ENCODE measurements at regions not wholly inside any gene's neighbourhood (a gene's known extent, or its start where the extent isn't known, plus 50 kb on each side); places are given as distances from the start of the nearest gene placed in this dataset.

DNA sequence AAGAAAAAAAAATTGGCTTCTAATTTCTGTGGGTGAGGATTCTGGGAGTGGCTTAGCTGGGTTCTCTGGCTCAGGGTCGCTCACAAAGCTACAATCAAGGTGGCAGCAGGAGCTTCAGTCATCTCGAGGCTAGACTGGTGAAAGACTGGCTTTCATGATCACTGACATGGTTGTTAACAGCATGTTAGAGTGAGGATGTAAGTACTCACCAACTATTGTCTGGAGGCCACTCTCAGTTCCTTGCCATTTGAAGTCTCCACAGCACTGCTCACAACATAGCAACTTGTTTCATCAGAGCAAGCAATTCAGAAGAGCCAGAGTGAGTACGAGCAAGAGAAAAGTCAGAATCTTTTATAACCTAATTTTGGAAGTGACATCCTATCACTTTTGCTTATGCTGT, 145.7 kb upstream of the PRSS16 start:
- Histone ChIP-seq H3K9ac (ENCODE audit: control insufficient read depth, insufficient read depth, low read length) (no peak overlapping the region), H2AFZ (ENCODE audit: control insufficient read depth, low read depth, low read length) (no peak overlapping the region), H4K20me1 (ENCODE audit: control insufficient read depth, insufficient read depth) (no peaks in the 10 kb centered on the region), H3K27ac (ENCODE audit: control insufficient read depth, insufficient read depth) (no peak overlapping the region), H3K4me3 (no peak overlapping the region), H3K79me2 (ENCODE audit: control insufficient read depth, insufficient read depth, low read length) (no peaks in the 10 kb centered on the region), H3K9me3 (replicated peaks; ENCODE audit: control insufficient read depth, insufficient read depth, low read length) (no peaks in the 10 kb centered on the region; the same call in 2 of the 3 replicates), H3K4me1 (ENCODE audit: control insufficient read depth, insufficient read depth, low read length) (no peaks in the 10 kb centered on the region), H3K27me3 (replicated peaks in 1 of 2; ENCODE audit: control insufficient read depth in 2 of 2, insufficient read depth in 2 of 2, low read length in 1 of 2) (no peaks in the 10 kb centered on the region), H3K4me2 (ENCODE audit: control insufficient read depth, insufficient read depth) (no peak overlapping the region), H3K36me3 (ENCODE audit: control insufficient read depth in 2 of 2, insufficient read depth in 2 of 2, low read length in 1 of 2) (no peaks in the 10 kb centered on the region)
- SMC1A ChIA-PET (ENCODE audit: uncharacterized antibody, unreplicated experiment), result interaction anchor here (1.4 kb wide), 1 partner anchor 481 kb away, joined by 3 read pairs; no protein-coding TSS in a partner anchor
- POLR2A ChIA-PET, result no interaction called here
- no peak for FAIRE-seq
- ATAC-seq, result no peak
- in situ Hi-C loops (cut with MboI), result no loop called here
- 37% methylated on average over 3 of the region's 3 CpGs for WGBS (ENCODE audit: insufficient coverage, insufficient replicate concordance, low lambda C conversion rate, missing lambda C conversion rate)
- no peak for DNase-seq (ENCODE audit: low read depth, low spot score)
- RAD21 ChIA-PET (ENCODE audit: unreplicated experiment), result no interaction called here
- TF ChIP-seq ZZZ3 (IDR thresholded peaks at IDR 0.05; ENCODE audit: control insufficient read depth, insufficient read length, low read depth), result no peak
- TF ChIP-seq NFIC (IDR thresholded peaks at IDR 0.05; ENCODE audit: low read depth, low read length), result no peak
- TF ChIP-seq SRF (IDR thresholded peaks at IDR 0.05; ENCODE audit: low read depth in 2 of 2, low read length in 2 of 2), result no peak
- TF ChIP-seq, protein P1, sequence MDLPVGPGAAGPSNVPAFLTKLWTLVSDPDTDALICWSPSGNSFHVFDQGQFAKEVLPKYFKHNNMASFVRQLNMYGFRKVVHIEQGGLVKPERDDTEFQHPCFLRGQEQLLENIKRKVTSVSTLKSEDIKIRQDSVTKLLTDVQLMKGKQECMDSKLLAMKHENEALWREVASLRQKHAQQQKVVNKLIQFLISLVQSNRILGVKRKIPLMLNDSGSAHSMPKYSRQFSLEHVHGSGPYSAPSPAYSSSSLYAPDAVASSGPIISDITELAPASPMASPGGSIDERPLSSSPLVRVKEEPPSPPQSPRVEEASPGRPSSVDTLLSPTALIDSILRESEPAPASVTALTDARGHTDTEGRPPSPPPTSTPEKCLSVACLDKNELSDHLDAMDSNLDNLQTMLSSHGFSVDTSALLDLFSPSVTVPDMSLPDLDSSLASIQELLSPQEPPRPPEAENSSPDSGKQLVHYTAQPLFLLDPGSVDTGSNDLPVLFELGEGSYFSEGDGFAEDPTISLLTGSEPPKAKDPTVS (IDR thresholded peaks at IDR 0.05; ENCODE audit: low read depth, low read length), result no peak
- intact Hi-C loops (cut with micrococcal nuclease; ENCODE audit: unreplicated experiment), result no loop called here
- CTCF ChIA-PET, result no interaction called here
- no TSS peak for BruUV-seq (replicated peaks)

GRCh38 chr6:27106382-27106781, 141.1 kb upstream of the PRSS16 start:
- no peaks in the 10 kb centered on the region for H4K20me1 ChIP-seq (ENCODE audit: control insufficient read depth, insufficient read depth)
- DNase-seq (ENCODE audit: low read depth, low spot score) (no peak), ATAC-seq (no peak), FAIRE-seq (no peak)
- H3K9me3 ChIP-seq (replicated peaks; ENCODE audit: control insufficient read depth, insufficient read depth, low read length), result no peaks in the 10 kb centered on the region
- no TSS peak for BruUV-seq (replicated peaks)
- no peaks in the 10 kb centered on the region for H3K79me2 ChIP-seq (ENCODE audit: control insufficient read depth, insufficient read depth, low read length)
- H3K27me3 ChIP-seq (replicated peaks in 1 of 2; ENCODE audit: control insufficient read depth in 2 of 2, insufficient read depth in 2 of 2, low read length in 1 of 2), result no peaks in the 10 kb centered on the region
- H3K4me2 ChIP-seq (ENCODE audit: control insufficient read depth, insufficient read depth), result no peak overlapping the region
- H2AFZ ChIP-seq (ENCODE audit: control insufficient read depth, low read depth, low read length), result no peak overlapping the region
- WGBS (ENCODE audit: insufficient coverage, insufficient replicate concordance, low lambda C conversion rate, missing lambda C conversion rate), result 47% methylated on average over 3 of the region's 3 CpGs
- no peak overlapping the region for H3K27ac ChIP-seq (ENCODE audit: control insufficient read depth, insufficient read depth)
- no peak overlapping the region for H3K4me3 ChIP-seq
- in situ Hi-C loops (cut with MboI), result no loop called here
- POLR2A ChIA-PET, result no interaction called here
- RAD21 ChIA-PET (ENCODE audit: unreplicated experiment), result no interaction called here
- no peak overlapping the region for H3K9ac ChIP-seq (ENCODE audit: control insufficient read depth, insufficient read depth, low read length)
- SMC1A ChIA-PET (ENCODE audit: uncharacterized antibody, unreplicated experiment), result interaction anchor here (1.5 kb wide), 1 partner anchor 27 kb away, joined by 3 read pairs; no protein-coding TSS in a partner anchor
- H3K36me3 ChIP-seq (ENCODE audit: control insufficient read depth in 2 of 2, insufficient read depth in 2 of 2, low read length in 1 of 2), result no peaks in the 10 kb centered on the region; a peak in 1 of 4 replicates
- intact Hi-C loops (cut with micrococcal nuclease; ENCODE audit: unreplicated experiment), result no loop called here
- CTCF ChIA-PET, result no interaction called here
- H3K4me1 ChIP-seq (ENCODE audit: control insufficient read depth, insufficient read depth, low read length), result no peaks in the 10 kb centered on the region
- no peak for TF ChIP-seq SRF (IDR thresholded peaks at IDR 0.05; ENCODE audit: low read depth in 2 of 2, low read length in 2 of 2)
- TF ChIP-seq ZNF687 (IDR thresholded peaks at IDR 0.05), result no peak
- TF ChIP-seq SREBF2 (IDR thresholded peaks at IDR 0.05; ENCODE audit: low read length), result no peak
- no peak for TF ChIP-seq ZZZ3 (IDR thresholded peaks at IDR 0.05; ENCODE audit: control insufficient read depth, insufficient read length, low read depth)
- TF ChIP-seq NFIC (IDR thresholded peaks at IDR 0.05; ENCODE audit: low read depth, low read length), result no peak
- TF ChIP-seq ESRRA (IDR thresholded peaks at IDR 0.05; ENCODE audit: low read length), result no peak
- TF ChIP-seq CHD4 (IDR thresholded peaks at IDR 0.05), result no peak
- no peak for TF ChIP-seq KAT2A (conservative IDR thresholded peaks at IDR 0.05; ENCODE audit: control insufficient read depth, low read depth, low read length)
- TF ChIP-seq, protein P2, sequence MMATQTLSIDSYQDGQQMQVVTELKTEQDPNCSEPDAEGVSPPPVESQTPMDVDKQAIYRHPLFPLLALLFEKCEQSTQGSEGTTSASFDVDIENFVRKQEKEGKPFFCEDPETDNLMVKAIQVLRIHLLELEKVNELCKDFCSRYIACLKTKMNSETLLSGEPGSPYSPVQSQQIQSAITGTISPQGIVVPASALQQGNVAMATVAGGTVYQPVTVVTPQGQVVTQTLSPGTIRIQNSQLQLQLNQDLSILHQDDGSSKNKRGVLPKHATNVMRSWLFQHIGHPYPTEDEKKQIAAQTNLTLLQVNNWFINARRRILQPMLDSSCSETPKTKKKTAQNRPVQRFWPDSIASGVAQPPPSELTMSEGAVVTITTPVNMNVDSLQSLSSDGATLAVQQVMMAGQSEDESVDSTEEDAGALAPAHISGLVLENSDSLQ (IDR thresholded peaks at IDR 0.05), result no peak
- TF ChIP-seq SREBF1 (IDR thresholded peaks at IDR 0.05; ENCODE audit: low read length), result no peak
- TF ChIP-seq POLR2AphosphoS2 (IDR thresholded peaks at IDR 0.05; ENCODE audit: low read depth, low read length), result no peak
